Activated T-helper 9 cell treated with anti-CD3 and anti-CD28 coated beads, Interleukin-2, amount 50 U/mL, for 16 hours (primary cell): ENCODE measurements at regions not wholly inside any gene's neighbourhood (a gene's known extent, or its start where the extent isn't known, plus 50 kb on each side); places are given as distances from the start of the nearest gene placed in this dataset.

Source experiments
- DNase-seq: peaks from one replicate; pipeline ENCODE4 v3.0.0-alpha.2; 2020; ENCODE audit warnings: low read depth

DNA sequence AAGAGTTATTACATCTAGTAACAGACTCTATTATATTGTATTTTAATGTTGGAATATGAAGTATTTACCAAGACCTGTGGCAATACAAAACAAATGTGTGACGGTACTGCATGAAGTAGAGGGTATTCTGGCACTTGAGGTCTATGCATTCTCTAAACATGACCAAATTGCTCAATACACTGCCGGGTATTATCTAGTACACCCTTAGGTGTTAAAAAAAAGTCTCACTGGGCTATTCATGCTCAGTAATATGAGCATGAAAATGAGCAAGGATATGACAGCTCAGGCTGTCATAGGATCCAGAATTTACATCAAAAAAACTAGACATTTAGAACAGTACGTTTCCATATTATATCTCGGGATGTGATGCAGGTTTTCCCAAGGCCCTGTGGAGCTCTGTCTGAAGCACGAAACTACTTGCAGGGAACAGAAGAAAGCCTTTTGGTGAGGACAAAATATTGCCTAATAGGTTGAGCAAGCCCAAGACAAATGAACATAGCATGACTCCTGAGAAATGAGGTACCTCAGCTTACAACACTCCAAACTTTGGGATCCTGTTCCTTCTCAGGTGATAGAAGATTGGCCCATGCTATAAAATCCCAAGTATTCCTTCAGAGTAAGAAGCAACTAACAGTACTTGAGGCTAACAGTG, 74.1 kb upstream of the MAOA start:
- DNase-seq: no peak

GRCh38 chrX:43582540-43582913, 73.6 kb upstream of the MAOA start:
- DNase-seq: no peak

GRCh38 chrX:43585922-43586321, 70.2 kb upstream of the MAOA start:
- no peak for DNase-seq

- no peak for DNase-seq
Observed at GRCh38 chrX:43586830-43587229, 69.3 kb upstream of the MAOA start.

DNA sequence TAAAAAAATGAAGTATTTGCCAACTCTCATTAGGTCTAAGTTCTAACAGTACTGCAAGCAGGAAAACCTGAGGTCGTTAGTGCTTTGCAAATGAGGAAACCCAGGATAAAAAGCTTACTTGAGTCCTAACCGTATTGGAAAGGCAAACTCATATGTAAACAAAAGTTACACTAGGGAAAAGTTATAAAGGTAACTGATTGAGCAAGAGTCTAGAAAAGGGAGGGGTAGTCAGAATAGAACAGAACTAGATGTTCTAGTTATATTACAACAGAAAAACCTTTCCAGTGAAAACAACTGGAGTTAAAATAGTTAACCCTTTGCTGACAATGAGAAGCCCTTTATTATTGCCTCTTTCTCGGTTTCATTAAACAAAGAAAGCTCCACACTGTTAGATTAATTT, 66.4 kb upstream of the MAOA start:
- no peak for DNase-seq

DNA sequence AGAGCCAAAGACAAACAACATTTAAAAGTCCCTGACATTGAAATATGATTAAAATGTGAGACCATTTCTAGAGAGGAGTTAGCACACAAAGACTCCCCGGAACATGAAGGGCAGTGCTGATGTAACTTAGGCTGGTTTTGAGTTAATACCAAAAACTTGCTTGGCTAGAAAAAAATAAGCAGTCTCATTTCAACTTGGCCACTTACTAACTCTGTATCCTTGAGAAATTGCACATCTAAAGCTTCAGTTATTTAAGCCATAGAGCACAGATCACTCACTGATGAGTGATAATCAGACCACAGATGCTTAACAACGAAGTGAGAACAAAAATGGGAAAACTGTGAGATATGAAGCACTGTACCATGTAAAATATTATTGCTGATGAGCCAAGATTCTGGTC, 65.9 kb upstream of the MAOA start:
- DNase-seq: no peak

GRCh38 chrX:43592597-43592996, 63.5 kb upstream of the MAOA start:
- DNase-seq: no peak

GRCh38 chrX:43595931-43596330, 60.2 kb upstream of the MAOA start:
- DNase-seq: no peak

GRCh38 chrX:43604753-43605152, 51.3 kb upstream of the MAOA start:
- DNase-seq: no peak

GRCh38 chrX:43605351-43605750, 50.7 kb upstream of the MAOA start:
- no peak for DNase-seq
